ENCODE measurements at regions not wholly inside any gene's neighbourhood (a gene's known extent, or its start where the extent isn't known, plus 50 kb on each side); places are given as distances from the start of the nearest gene placed in this dataset.

- TF ChIP-seq ZNF274 (IDR thresholded peaks at IDR 0.05; ENCODE audit: low read depth, low read length) (no peak), ATF3 (IDR thresholded peaks at IDR 0.05) (no peak), SIN3A (IDR thresholded peaks at IDR 0.05; ENCODE audit: low read depth) (no peak), CBX3 (IDR thresholded peaks at IDR 0.05; ENCODE audit: low read depth) (no peak), POLR2A (IDR thresholded peaks at IDR 0.05; ENCODE audit: borderline replicate concordance, extremely low read depth, insufficient read depth, insufficient read length) (no peak), MAX (IDR thresholded peaks at IDR 0.05) (no peak), CTCF (IDR thresholded peaks at IDR 0.05 in 2 of 3, conservative IDR thresholded peaks at IDR 0.05 in 1 of 3; ENCODE audit: borderline replicate concordance in 1 of 3, insufficient read depth in 1 of 3, low read depth in 2 of 3, low read length in 2 of 3) (no peak), JUND (IDR thresholded peaks at IDR 0.05) (no peak), POLR2AphosphoS5 (IDR thresholded peaks at IDR 0.05; ENCODE audit: low read depth, low read length) (no peak), EZH2phosphoT487 (IDR thresholded peaks at IDR 0.05; ENCODE audit: borderline replicate concordance) (no peak), YY1 (IDR thresholded peaks at IDR 0.05; ENCODE audit: extremely low read depth, insufficient replicate concordance, low read depth, low read length) (no peak)
Observed at GRCh38 chr20:41998539-41999341, 380.6 kb upstream of the CHD6 start (continued).

GRCh38 chr20:41996951-41997350 is 378.8 kb upstream of the CHD6 start:
- H3K9me2 ChIP-seq (ENCODE audit: insufficient read depth): no peaks in the 10 kb centered on the region
- ATAC-seq: no peak
- no peak for TF ChIP-seq SP1 (IDR thresholded peaks at IDR 0.05; ENCODE audit: low read depth)
- no peak for TF ChIP-seq REST (IDR thresholded peaks at IDR 0.05; ENCODE audit: low read depth)
- BruUV-seq (replicated peaks): no TSS peak
- H3K27me3 ChIP-seq (ENCODE audit: insufficient read depth, low read length): no peaks in the 10 kb centered on the region
- no peaks in the 10 kb centered on the region for H3K36me3 ChIP-seq (ENCODE audit: control insufficient read depth in 1 of 2, insufficient read depth in 2 of 2, low read length in 2 of 2)
- CTCF ChIA-PET: no interaction called here
- H3K9ac ChIP-seq (ENCODE audit: low read length): no peak overlapping the region
- H4K20me1 ChIP-seq (ENCODE audit: insufficient read depth): no peaks in the 10 kb centered on the region
- H3K79me2 ChIP-seq (ENCODE audit: insufficient read depth, low read length): no peaks in the 10 kb centered on the region
- H2AFZ ChIP-seq (ENCODE audit: low read depth, low read length, poor library complexity, severe bottlenecking): no peak overlapping the region
- H3K27ac ChIP-seq (ENCODE audit: low read depth, low read length): no peak overlapping the region
- H3K4me1 ChIP-seq (ENCODE audit: control insufficient read depth in 1 of 2, insufficient read depth in 2 of 2, low read length in 2 of 2): no peaks in the 10 kb centered on the region
- no peak overlapping the region for H3K4me2 ChIP-seq (ENCODE audit: low read length)
- intact Hi-C loops (cut with micrococcal nuclease): no loop called here
- no peak for DNase-seq (ENCODE audit: low read depth, low spot score)
- RAD21 ChIA-PET (ENCODE audit: low non-redundant PET in 1 of 2, low total read pairs in 2 of 2, uncharacterized antibody in 2 of 2, unreplicated experiment in 2 of 2): no interaction called here
- no peaks in the 10 kb centered on the region; a peak in 2 of 4 replicates for H3K9me3 ChIP-seq (ENCODE audit: control insufficient read depth in 1 of 2, insufficient read depth in 1 of 2, low read depth in 1 of 2, low read length in 2 of 2)
- POLR2A ChIA-PET: no interaction called here
- H3K4me3 ChIP-seq (replicated peaks in 1 of 2; ENCODE audit: low read depth in 1 of 2, low read length in 2 of 2): no peak overlapping the region
